ENCODE measurements at regions not wholly inside any gene's neighbourhood (a gene's known extent, or its start where the extent isn't known, plus 50 kb on each side); places are given as distances from the start of the nearest gene placed in this dataset.

DNA sequence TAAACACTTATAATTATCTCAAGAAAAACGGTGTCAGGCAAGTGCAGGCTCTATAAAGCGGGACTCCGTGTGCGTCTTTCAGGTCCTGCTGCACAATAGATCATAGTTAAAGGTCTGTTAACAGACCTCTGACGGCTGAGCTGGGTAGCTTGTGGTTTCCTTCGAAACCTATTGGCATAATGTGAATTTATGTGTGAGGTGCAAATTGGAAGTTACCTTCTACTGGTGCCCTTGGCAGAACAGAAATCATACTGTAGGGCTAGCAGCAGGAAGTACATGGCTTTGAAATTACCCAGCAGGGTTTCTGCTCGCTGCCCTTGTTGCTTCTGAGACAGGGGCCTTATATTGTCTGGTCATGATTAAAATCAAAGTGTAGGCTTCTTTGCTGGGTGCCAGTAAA lies 216.4 kb upstream of the HAND2 start:
- no peak for DNase-seq (ENCODE audit: low read depth, low spot score)
- Histone ChIP-seq H3K4me3 (ENCODE audit: low read depth, low read length) (no peak overlapping the region), H3K27me3 (ENCODE audit: control insufficient read depth, insufficient read depth, low read length) (no peaks in the 10 kb centered on the region), H3K27ac (ENCODE audit: low read depth, low read length) (no peak overlapping the region), H3K9me3 (ENCODE audit: control insufficient read depth, insufficient read depth, low read length) (no peaks in the 10 kb centered on the region)
- CTCF ChIA-PET = no interaction called here
- POLR2A ChIA-PET = interaction anchor here (0.6 kb wide), 1 partner anchor 176 kb away, joined by 3 read pairs; no protein-coding TSS in a partner anchor
- TF ChIP-seq, protein P1, sequence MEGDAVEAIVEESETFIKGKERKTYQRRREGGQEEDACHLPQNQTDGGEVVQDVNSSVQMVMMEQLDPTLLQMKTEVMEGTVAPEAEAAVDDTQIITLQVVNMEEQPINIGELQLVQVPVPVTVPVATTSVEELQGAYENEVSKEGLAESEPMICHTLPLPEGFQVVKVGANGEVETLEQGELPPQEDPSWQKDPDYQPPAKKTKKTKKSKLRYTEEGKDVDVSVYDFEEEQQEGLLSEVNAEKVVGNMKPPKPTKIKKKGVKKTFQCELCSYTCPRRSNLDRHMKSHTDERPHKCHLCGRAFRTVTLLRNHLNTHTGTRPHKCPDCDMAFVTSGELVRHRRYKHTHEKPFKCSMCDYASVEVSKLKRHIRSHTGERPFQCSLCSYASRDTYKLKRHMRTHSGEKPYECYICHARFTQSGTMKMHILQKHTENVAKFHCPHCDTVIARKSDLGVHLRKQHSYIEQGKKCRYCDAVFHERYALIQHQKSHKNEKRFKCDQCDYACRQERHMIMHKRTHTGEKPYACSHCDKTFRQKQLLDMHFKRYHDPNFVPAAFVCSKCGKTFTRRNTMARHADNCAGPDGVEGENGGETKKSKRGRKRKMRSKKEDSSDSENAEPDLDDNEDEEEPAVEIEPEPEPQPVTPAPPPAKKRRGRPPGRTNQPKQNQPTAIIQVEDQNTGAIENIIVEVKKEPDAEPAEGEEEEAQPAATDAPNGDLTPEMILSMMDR (IDR thresholded peaks at IDR 0.05; ENCODE audit: low read depth, low read length) = no peak

DNA sequence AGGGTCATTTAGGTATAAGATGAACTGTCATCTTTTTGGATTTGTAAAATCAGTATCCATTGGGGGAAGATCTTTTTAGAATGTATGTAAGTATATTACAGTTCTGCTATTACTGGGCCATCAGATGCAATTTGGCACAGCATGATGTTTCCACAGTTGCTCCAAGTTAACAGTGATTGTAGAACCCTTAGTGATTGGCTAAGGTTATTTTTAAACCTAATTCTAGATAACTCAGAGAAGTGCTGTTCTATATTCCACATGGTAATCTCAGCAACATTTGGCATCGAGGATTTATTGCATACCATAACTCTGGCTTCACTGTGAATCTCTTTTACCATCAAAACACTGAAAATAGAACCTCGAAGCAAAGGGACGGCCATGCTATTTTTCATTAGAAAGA lies 215.7 kb upstream of the HAND2 start:
- Histone ChIP-seq H3K4me3 (ENCODE audit: low read depth, low read length) (no peak overlapping the region), H3K27ac (ENCODE audit: low read depth, low read length) (no peak overlapping the region), H3K27me3 (ENCODE audit: control insufficient read depth, insufficient read depth, low read length) (no peaks in the 10 kb centered on the region), H3K9me3 (ENCODE audit: control insufficient read depth, insufficient read depth, low read length) (no peaks in the 10 kb centered on the region)
- TF ChIP-seq, protein P1 (IDR thresholded peaks at IDR 0.05; ENCODE audit: low read depth, low read length) = no peak
- POLR2A ChIA-PET = interaction anchor here (0.6 kb wide), 1 partner anchor 175 kb away, joined by 3 read pairs; no protein-coding TSS in a partner anchor
- no peak for DNase-seq (ENCODE audit: low read depth, low spot score)
- CTCF ChIA-PET = no interaction called here

DNA sequence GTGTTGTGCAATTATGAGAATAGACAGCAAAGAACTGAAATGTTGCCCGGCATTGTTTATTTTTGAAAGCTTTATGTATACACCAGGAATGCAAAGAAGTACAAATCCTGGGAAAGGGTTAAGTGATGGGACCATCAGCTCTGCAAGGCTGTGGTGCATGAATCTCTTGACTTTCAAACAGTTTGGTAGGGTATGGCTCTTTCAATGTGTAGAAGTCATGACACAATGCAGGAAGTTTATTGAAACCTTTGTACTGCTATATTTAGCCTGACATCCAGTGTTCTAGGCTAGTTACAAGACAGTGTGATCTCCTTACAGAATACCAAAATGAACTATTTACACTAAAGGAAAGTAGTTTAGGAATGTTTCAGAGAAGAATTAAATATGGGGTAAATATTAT lies 206.8 kb upstream of the HAND2 start:
- DNase-seq (ENCODE audit: low read depth, low spot score) = peak; percentile 1
- ChIA-PET POLR2A (no interaction called here), CTCF (no interaction called here)
- no peaks in the 10 kb centered on the region for H3K27me3 ChIP-seq (ENCODE audit: control insufficient read depth, insufficient read depth, low read length)
- H3K27ac ChIP-seq (ENCODE audit: low read depth, low read length) = no peak overlapping the region
- TF ChIP-seq, protein P1 (IDR thresholded peaks at IDR 0.05; ENCODE audit: low read depth, low read length) = no peak
- H3K9me3 ChIP-seq (ENCODE audit: control insufficient read depth, insufficient read depth, low read length) = no peaks in the 10 kb centered on the region
- no peak overlapping the region for H3K4me3 ChIP-seq (ENCODE audit: low read depth, low read length)

DNA sequence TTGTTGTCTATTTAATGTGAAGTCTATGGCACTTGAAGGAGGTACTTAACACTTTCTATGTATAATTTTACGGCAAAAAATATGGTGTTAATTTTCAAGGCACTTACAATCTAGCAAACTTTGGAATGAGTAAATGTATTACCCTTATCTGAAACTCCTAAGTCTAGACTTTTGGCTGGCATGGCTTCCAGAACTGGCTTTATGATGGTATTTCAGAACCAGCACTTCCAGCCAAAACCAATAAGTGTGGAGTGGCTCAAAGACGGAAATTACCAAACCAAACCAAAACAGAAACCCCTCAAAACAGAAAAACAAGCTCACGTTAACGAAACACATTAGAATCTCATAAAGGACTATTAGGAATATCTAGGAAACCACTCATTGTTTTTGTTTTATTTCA lies 205.6 kb upstream of the HAND2 start:
- H3K9me3 ChIP-seq (ENCODE audit: control insufficient read depth, insufficient read depth, low read length) = no peaks in the 10 kb centered on the region
- DNase-seq (ENCODE audit: low read depth, low spot score) = no peak
- TF ChIP-seq, protein P1 (IDR thresholded peaks at IDR 0.05; ENCODE audit: low read depth, low read length) = no peak
- no peak overlapping the region for H3K27ac ChIP-seq (ENCODE audit: low read depth, low read length)
- no peaks in the 10 kb centered on the region for H3K27me3 ChIP-seq (ENCODE audit: control insufficient read depth, insufficient read depth, low read length)
- ChIA-PET POLR2A (no interaction called here), CTCF (no interaction called here)
- no peak overlapping the region for H3K4me3 ChIP-seq (ENCODE audit: low read depth, low read length)

DNA sequence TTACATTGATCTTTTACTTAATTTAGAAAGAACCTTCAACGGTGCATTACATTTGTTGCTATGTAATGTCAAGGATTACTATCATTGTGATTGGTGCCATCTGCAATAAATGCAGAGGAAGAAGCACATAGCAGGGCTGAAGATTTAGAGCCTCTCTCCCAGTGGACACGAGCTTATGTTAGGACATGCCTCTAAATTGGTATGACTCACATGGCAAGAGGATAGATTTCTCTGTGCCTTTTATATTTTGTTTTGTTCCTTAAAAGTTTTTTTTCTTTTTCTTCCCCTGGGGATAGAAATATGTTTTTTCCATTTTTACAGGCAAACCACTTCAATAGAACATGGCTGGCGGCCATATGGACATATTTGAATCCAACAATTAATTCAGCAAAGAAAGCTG lies 205.0 kb upstream of the HAND2 start:
- Histone ChIP-seq H3K27ac (ENCODE audit: low read depth, low read length) (no peak overlapping the region), H3K27me3 (ENCODE audit: control insufficient read depth, insufficient read depth, low read length) (no peaks in the 10 kb centered on the region), H3K4me3 (ENCODE audit: low read depth, low read length) (no peak overlapping the region), H3K9me3 (ENCODE audit: control insufficient read depth, insufficient read depth, low read length) (no peaks in the 10 kb centered on the region)
- TF ChIP-seq, protein P1 (IDR thresholded peaks at IDR 0.05; ENCODE audit: low read depth, low read length) = no peak
- CTCF ChIA-PET = no interaction called here
- POLR2A ChIA-PET = no interaction called here
- DNase-seq (ENCODE audit: low read depth, low spot score) = no peak

Measured in AG04450 (cell line).